ENCODE measurements at regions not wholly inside any gene's neighbourhood (a gene's known extent, or its start where the extent isn't known, plus 50 kb on each side); places are given as distances from the start of the nearest gene placed in this dataset.

DNA sequence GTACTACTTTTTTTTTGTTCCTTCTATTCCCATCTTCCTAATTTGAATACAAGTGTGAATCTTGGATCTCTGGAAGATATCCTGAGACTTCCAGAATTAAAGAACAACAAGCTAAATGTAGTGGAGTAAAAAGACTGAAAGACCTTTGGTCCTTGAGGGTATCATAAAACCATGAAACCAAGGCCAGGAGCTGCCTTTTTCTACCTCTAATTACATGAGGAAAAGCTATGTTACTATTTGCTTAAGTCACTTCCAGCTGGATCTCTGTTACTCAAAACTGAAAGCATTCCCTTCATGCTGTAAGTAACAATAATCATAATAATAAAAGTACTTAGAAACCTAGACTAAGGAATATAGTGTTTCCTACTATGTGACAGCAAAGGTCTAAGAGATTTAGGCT, 649.6 kb downstream of the KCTD16 start:
- TF ChIP-seq POLR2AphosphoS5 (IDR thresholded peaks at IDR 0.05; ENCODE audit: low read depth), result no peak
- DNase-seq (ENCODE audit: low read depth in 1 of 2, low spot score in 1 of 2), result no peak
- H3K4me3 ChIP-seq (replicated peaks; ENCODE audit: insufficient read depth, low read length), result no peak overlapping the region
- H3K27ac ChIP-seq (replicated peaks), result no peak overlapping the region
- H3K27me3 ChIP-seq (ENCODE audit: insufficient read depth, poor library complexity, severe bottlenecking), result no peaks in the 10 kb centered on the region

GRCh38 chr5:144815131-144815530, 644.5 kb downstream of the KCTD16 start:
- Histone ChIP-seq H3K27ac (replicated peaks) (no peak overlapping the region), H3K27me3 (ENCODE audit: insufficient read depth, poor library complexity, severe bottlenecking) (no peaks in the 10 kb centered on the region), H3K4me3 (replicated peaks; ENCODE audit: insufficient read depth, low read length) (no peak overlapping the region)
- DNase-seq (ENCODE audit: low read depth in 1 of 2, low spot score in 1 of 2), result no peak
- TF ChIP-seq SPI1 (IDR thresholded peaks at IDR 0.05; ENCODE audit: borderline replicate concordance, low read depth) (no peak), REST (IDR thresholded peaks at IDR 0.05; ENCODE audit: insufficient replicate concordance, low read depth) (no peak), GABPA (IDR thresholded peaks at IDR 0.05; ENCODE audit: low read depth) (no peak), POLR2AphosphoS5 (IDR thresholded peaks at IDR 0.05; ENCODE audit: low read depth) (no peak)
- TF ChIP-seq, protein P1, sequence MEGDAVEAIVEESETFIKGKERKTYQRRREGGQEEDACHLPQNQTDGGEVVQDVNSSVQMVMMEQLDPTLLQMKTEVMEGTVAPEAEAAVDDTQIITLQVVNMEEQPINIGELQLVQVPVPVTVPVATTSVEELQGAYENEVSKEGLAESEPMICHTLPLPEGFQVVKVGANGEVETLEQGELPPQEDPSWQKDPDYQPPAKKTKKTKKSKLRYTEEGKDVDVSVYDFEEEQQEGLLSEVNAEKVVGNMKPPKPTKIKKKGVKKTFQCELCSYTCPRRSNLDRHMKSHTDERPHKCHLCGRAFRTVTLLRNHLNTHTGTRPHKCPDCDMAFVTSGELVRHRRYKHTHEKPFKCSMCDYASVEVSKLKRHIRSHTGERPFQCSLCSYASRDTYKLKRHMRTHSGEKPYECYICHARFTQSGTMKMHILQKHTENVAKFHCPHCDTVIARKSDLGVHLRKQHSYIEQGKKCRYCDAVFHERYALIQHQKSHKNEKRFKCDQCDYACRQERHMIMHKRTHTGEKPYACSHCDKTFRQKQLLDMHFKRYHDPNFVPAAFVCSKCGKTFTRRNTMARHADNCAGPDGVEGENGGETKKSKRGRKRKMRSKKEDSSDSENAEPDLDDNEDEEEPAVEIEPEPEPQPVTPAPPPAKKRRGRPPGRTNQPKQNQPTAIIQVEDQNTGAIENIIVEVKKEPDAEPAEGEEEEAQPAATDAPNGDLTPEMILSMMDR (IDR thresholded peaks at IDR 0.05; ENCODE audit: insufficient read depth, low read length), result no peak

DNA sequence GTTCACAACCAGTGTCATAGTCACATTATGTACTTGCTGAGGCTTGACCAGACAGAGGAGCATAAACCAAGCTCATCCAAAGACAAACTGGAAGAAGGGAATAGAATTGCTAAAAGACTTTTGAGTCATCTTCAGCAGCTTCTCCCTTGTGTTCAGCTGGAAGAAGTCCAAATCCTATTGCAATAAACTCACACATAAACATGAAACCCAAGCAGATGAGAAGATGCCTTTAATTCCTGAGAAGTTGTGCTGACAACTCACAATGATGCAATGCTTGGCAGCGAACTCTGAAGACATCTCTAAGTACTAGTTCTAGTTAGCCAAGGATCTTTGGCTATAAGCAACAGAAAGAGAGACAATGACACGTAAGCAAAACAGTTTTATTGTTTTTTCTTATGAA, 642.1 kb downstream of the KCTD16 start:
- Histone ChIP-seq H3K27ac (replicated peaks) (no peak overlapping the region), H3K4me3 (replicated peaks; ENCODE audit: insufficient read depth, low read length) (no peak overlapping the region), H3K27me3 (ENCODE audit: insufficient read depth, poor library complexity, severe bottlenecking) (no peaks in the 10 kb centered on the region)
- no peak for TF ChIP-seq REST (IDR thresholded peaks at IDR 0.05; ENCODE audit: insufficient replicate concordance, low read depth)
- no peak for TF ChIP-seq GABPA (IDR thresholded peaks at IDR 0.05; ENCODE audit: low read depth)
- DNase-seq (ENCODE audit: low read depth in 1 of 2, low spot score in 1 of 2), result no peak

DNA sequence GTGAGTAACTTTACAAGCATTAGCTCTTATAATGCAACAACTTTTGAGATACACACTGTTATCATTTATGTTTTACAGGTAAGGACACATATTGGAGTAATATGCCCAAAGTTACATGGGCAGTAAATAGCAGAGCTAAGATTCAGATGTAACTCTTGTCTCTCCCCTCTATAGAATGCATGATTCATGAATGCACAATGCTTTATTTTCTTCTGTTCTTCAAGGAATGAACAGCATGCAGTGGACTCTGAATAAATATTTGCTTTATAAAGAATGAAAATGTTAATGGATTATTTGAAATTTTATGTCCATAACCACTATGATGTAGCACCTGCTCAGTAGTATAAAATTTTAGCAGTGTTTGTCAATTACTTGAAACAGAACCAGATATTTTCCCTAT, 629.5 kb downstream of the KCTD16 start:
- Histone ChIP-seq H3K4me3 (replicated peaks; ENCODE audit: insufficient read depth, low read length) (no peak overlapping the region), H3K27me3 (ENCODE audit: insufficient read depth, poor library complexity, severe bottlenecking) (no peaks in the 10 kb centered on the region), H3K27ac (replicated peaks) (no peak overlapping the region)
- TF ChIP-seq GABPA (IDR thresholded peaks at IDR 0.05; ENCODE audit: low read depth) (no peak), SPI1 (IDR thresholded peaks at IDR 0.05; ENCODE audit: borderline replicate concordance, low read depth) (no peak), POLR2AphosphoS5 (IDR thresholded peaks at IDR 0.05; ENCODE audit: low read depth) (no peak), REST (IDR thresholded peaks at IDR 0.05; ENCODE audit: insufficient replicate concordance, low read depth) (no peak)
- TF ChIP-seq, protein P1 (IDR thresholded peaks at IDR 0.05; ENCODE audit: insufficient read depth, low read length), result no peak
- DNase-seq (ENCODE audit: low read depth in 1 of 2, low spot score in 1 of 2), result no peak
